ENCODE measurements at regions not wholly inside any gene's neighbourhood (a gene's known extent, or its start where the extent isn't known, plus 50 kb on each side); places are given as distances from the start of the nearest gene placed in this dataset.

DNA sequence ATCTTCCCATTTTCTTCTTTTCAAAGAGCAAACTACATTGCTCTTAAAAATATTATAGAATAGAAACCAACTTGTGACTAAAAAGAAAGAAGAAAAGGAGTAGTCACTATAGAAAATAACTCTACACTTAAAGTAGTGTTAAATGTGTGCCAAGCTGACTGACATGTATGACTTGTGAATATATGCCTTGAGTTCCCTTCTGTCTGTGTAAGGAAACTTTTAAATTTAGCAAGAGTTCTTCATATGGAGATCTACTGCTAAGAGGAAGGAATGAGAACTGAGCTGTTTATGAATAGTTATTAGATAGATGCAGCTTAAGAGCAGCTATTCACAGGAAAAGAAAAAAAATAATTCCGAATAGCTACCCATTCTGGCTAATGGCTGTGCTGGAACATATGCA, 1221.7 kb upstream of the ZEB2 start:
- no peak for DNase-seq

DNA sequence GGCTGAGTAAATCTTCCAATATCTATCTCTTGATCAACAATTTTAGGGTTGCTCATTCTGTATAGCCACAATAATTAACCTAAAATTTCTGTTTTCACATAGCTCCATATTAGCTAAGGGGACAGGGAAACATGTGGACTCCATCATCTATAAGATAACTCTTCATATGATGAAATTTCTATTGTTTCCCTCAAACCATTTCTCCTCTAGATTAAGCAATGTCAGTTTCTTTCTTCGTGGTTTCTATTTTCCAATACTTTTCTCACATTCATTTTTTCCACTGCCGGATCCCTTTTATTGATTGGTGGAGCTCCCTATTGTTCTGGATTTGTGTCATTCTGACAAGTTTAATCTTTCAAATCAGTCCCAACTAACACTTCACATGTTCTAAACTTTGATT, 1221.3 kb upstream of the ZEB2 start:
- DNase-seq: no peak

DNA sequence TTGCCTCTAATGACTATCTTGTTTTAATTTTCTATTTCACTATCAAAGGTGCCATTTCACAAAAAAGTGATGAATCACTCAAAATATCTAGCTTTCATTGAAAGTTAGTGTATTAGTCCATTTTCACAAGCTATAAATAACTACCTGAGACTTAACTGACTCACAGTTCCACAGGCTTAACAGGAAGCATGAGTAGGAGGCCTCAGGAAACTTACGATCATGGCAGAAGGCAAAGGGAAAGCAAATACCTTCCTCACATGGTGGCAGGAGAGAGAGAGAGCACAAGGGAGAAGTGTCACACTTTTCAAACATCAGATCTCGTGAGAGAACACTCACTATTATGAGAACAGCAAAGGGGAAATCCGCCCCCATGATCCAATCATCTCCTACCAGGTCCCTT, 1220.4 kb upstream of the ZEB2 start:
- DNase-seq: no peak

- DNase-seq: no peak
Observed at GRCh38 chr2:145739681-145740080, 1219.8 kb upstream of the ZEB2 start.

GRCh38 chr2:145736871-145737270, 1217.0 kb upstream of the ZEB2 start:
- DNase-seq: no peak

DNA sequence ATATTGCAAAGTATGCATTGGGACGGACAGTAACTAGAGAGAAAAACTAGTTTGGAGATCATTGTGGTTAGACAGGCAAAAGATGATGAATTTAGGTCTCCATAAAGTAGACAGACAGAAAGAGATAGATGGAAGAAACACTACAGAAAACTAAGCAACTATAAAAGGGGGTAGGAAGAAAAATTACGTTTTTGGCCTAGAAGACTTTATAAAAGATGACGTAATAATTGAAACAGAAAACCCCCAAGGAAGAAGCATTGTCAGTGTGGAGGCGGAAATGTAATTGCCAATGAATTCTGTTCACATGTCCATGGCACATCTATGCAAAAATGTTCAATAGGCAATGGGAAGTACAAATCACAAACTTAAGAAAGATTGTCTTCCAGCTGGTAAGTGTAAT, 1211.5 kb upstream of the ZEB2 start:
- DNase-seq: no peak

- no peak for DNase-seq
Observed at GRCh38 chr2:145729993-145730770, 1210.3 kb upstream of the ZEB2 start.

DNA sequence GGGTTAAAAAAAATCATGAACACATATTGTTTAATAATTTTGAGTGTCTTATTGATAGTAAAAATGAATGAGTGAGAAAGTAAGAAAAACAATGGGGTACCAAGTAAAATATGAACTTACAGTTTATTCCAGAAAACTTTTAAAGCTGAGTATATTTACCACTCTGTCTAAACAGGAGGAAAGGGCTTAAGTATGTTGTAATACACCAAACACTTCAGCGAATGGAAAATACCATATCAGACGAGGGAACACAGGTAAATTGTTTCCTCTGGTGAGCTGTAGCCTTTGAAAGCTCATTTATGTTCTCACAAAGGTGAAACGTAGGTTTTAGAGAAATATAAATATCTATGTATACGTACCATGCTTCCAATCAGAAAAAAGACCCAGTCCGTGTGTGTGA, 1209.6 kb upstream of the ZEB2 start:
- no peak for DNase-seq

GRCh38 chr2:145728511-145728910, 1208.6 kb upstream of the ZEB2 start:
- no peak for DNase-seq

DNA sequence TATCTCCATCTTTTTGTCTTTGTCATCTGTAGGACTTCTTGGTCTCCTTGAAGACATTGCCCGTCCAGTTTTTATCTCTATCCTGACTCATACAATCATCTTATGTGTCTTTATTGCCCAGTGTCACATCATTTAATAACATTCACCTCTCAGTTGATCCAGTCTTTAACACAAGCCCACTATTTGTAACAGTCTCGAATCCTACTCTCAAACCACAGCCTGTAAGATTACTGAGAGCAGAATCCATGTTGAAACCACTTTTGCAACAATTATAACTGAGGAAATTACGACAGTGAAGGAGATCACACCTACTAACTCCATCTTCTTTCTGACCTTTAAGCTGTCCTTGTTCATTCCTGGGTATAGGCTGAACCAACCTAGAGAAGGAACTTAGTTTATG, 1206.0 kb upstream of the ZEB2 start:
- DNase-seq: no peak

DNA sequence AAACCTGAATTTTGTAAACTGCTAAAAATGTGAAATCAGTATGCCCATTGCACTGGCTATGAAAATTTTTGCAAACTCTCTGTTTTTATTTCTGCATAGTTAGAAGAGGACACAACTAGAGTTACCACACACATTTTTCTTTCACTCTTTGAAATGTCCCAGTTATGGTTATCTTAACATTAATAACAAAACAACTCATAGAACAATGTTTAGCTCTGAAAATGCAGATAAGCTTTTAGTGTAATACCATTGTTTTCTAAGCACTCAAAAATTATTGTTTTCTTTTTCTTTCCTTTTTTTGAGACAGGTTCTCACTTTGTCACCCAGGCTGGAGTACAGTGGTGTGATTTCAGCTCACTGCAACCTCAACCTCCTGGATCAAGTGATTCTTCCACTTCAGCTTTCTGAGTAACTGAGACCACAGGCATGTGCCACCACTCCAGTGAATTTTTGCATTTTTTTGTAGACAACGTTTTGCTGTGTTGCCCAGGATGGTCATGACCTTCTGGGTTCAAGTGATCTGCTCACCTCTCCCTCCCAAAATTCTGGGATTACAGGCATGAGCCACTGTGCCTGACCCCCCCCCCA, 1204.5 kb upstream of the ZEB2 start:
- no peak for DNase-seq

DNA sequence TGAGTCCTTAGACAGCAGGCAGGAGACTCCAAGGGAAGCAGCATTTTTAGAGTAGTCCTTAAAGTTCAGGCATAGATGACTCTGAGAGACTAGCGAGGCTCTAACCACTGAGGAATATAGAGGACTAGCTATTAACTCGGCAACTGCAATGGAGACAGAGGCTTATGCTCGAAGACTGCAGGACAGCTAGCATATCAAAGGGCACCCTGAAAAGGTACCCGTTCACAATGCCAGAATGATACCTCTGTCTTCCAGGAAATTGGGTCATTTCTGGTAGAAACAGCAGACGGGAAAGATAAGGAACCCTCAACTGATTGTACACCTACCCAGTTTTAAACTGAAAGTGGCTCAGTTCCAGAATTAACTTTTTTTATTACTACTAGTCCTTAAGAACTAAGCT, 1204.0 kb upstream of the ZEB2 start:
- no peak for DNase-seq

GRCh38 chr2:145721681-145722080, 1201.8 kb upstream of the ZEB2 start:
- DNase-seq: no peak

- DNase-seq: peak in 2 of 58 donors; percentile 0 to 1
Observed at GRCh38 chr2:145715601-145716000, 1195.7 kb upstream of the ZEB2 start.

- DNase-seq: no peak
Observed at GRCh38 chr2:145710303-145710702, 1190.4 kb upstream of the ZEB2 start.

DNA sequence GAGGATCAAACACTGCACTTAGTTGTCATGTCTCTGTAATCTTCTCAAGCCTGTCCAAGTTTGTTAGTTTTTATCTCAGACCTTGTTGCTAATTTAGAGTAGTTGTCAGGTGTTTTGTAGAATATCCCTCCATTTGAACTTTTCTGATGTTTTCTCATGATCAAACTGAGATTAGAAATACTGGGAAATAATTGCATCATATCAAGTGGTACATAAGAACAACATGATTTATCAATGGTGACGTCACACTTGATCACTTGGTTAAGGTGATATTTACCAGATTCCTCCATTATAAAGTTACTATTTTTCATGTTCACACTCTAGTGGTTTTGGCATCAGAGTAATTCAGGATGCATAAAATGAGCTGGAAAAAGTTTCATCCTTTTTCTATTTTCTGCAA, 1182.4 kb upstream of the ZEB2 start:
- no peak for DNase-seq

GRCh38 chr2:145692971-145693478, 1173.1 kb upstream of the ZEB2 start:
- DNase-seq: peak in 1 of 58 donors; percentile 28

DNA sequence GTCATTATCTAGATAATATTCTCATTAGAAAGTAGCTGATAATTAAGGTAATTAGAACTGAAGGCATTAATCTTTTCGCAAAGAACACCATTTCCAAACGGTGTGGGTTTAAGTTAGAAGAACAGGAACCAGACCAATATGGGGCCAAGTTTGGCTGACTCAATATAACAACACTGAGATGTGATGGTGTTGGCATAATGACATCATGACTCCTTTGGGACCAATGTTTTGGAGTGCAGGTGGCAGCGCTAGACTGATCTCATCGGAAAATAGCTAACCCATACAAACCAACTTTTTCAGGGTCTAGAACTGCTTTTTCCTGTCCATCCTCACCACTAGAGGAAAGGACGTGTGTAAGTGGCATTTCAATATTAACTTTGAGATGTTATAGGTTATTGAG, 1171.7 kb upstream of the ZEB2 start:
- DNase-seq: no peak

GRCh38 chr2:145690183-145690778, 1170.4 kb upstream of the ZEB2 start:
- DNase-seq: no peak

DNA sequence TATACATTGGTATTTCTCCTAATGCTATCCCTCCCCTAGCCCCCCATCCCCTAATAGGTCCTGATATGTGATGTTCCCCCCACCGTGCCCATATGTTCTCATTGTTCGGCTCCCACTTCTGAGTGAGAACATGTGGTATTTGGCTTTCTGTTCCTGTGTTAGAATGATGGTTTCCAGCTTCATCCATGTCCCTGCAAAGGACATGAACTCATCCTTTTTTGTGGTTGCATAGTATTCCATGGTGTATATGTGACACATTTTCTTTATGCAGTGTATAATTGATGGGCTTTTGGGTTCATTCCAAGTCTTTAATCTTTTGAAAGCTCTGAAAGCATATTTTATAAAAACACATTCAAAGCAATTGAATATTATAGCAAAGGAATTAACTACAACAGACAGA, 1169.4 kb upstream of the ZEB2 start:
- no peak for DNase-seq

- no peak for DNase-seq
Observed at GRCh38 chr2:145688156-145688555, 1168.2 kb upstream of the ZEB2 start.

- DNase-seq: no peak
Observed at GRCh38 chr2:145687442-145688134, 1167.7 kb upstream of the ZEB2 start.

Data from anterior cingulate cortex (tissue), 58 donors.